Lung (tissue), 11 donors: ENCODE measurements at regions not wholly inside any gene's neighbourhood (a gene's known extent, or its start where the extent isn't known, plus 50 kb on each side); places are given as distances from the start of the nearest gene placed in this dataset.
"Not testable (repeated sequence)": the region's sequence is repeated elsewhere in the genome, so short reads cannot be mapped to it uniquely, and the experiment has no call there.

Experiments
- ATAC-seq: fragments of 200-7000 bp; cut with Tn5 transposase; one replicate; pipeline ENCODE4 v1.9.1; 2020; ENCODE audit warnings: moderate number of reproducible peaks; ENCODE audit not compliant: insufficient read depth, low FRiP score
- DNase-seq, 3 donors: peaks; one replicate each; pipeline ENCODE4 v3.0.0-alpha.2; 2013 to 2017
- H3K27ac ChIP-seq, 2 donors: one replicate each; pipeline ENCODE4 v1.5.1; 2013; ENCODE audit warnings: mild to moderate bottlenecking in 2 of 2, moderate library complexity in 2 of 2, control low read depth in 1 of 2, inconsistent platforms in 1 of 2, low read depth in 1 of 2, low read length in 1 of 2
- H3K27me3 ChIP-seq, 3 donors: one replicate each; pipeline ENCODE4 v1.5.1; 2013; ENCODE audit warnings: low read length in 2 of 3; ENCODE audit not compliant: control insufficient read depth in 3 of 3, insufficient read depth in 3 of 3
- H3K36me3 ChIP-seq, 4 donors: one replicate each; pipeline ENCODE4 v1.5.1; 2013; ENCODE audit warnings: low read length in 4 of 4, mild to moderate bottlenecking in 1 of 4, moderate library complexity in 1 of 4; ENCODE audit not compliant: control insufficient read depth in 4 of 4, insufficient read depth in 4 of 4
- H3K4me1 ChIP-seq, 5 donors: one replicate each; pipeline ENCODE4 v1.5.1; 2013; ENCODE audit warnings: low read length in 5 of 5, mild to moderate bottlenecking in 2 of 5, moderate library complexity in 1 of 5; ENCODE audit not compliant: control insufficient read depth in 5 of 5, insufficient read depth in 5 of 5
- H3K4me3 ChIP-seq: one replicate; pipeline ENCODE4 v1.5.1; 2013; ENCODE audit warnings: mild to moderate bottlenecking, control low read depth, moderate library complexity
- H3K9ac ChIP-seq, 2 donors: one replicate each; pipeline ENCODE4 v1.5.1; 2013; ENCODE audit warnings: low read length in 2 of 2, control low read depth in 1 of 2; ENCODE audit not compliant: insufficient read depth in 1 of 2
- H3K9me3 ChIP-seq, 4 donors: one replicate each; pipeline ENCODE4 v1.5.1; 2013; ENCODE audit warnings: low read length in 3 of 4, mild to moderate bottlenecking in 1 of 4, moderate library complexity in 1 of 4; ENCODE audit not compliant: control insufficient read depth in 4 of 4, insufficient read depth in 3 of 4
- WGBS, 2 donors: extraction: QIAGEN DNeasy Blood & Tissue Kit; methylation state at CpG; one replicate each; pipeline ENCODE4 v1.1.7; 2013; 5-methylcytosine and 5-hydroxymethylcytosine counted together
- TF ChIP-seq, protein P1 (sequence below): IDR thresholded peaks from 2 replicates; pipeline ENCODE4 v1.5.1; 2012; ENCODE audit warnings: mild to moderate bottlenecking; ENCODE audit errors: control extremely low read depth, extremely low read depth
- donor health status: control.
- donor health status: control.
- donor health status: Bipolar disorder and iron deficiency.
- donor health status: healthy.
- donor health status: DM: yes; HTN: yes; CAD: no.

DNA sequence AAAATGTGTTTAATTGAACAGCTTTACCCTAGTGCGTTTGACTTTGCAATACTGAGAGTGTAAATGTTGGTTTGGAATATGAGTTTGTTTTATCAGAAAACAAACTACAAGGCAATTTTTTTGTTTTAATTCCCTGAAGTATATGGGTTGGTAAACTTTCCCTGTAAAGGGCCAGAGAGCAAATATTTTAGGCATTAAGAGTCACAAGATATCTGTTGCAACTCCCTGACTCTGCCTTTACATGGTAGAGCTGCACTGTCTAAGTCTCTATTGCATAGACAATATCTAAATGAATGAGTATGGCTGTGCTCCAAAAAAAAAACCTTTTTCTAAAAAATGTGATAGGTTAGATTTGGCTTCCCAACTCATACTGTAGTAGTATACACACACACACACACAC lies 115.1 kb upstream of the PBX1 start:
- WGBS, 2 donors: 76 to 82% methylated on average over 1 of the region's 1 CpG
- ATAC-seq (no peak), DNase-seq (no peak)
- H3K9ac ChIP-seq: no peak overlapping the region
- no peak overlapping the region for H3K4me3 ChIP-seq
- no peak overlapping the region for H3K27ac ChIP-seq
- H3K4me1 ChIP-seq: peaks cover 0 to 8% (median 0%) of the 10 kb centered on the region in 5 donors
- no peaks in the 10 kb centered on the region for H3K36me3 ChIP-seq
- no peaks in the 10 kb centered on the region for H3K27me3 ChIP-seq
- TF ChIP-seq, protein P1, sequence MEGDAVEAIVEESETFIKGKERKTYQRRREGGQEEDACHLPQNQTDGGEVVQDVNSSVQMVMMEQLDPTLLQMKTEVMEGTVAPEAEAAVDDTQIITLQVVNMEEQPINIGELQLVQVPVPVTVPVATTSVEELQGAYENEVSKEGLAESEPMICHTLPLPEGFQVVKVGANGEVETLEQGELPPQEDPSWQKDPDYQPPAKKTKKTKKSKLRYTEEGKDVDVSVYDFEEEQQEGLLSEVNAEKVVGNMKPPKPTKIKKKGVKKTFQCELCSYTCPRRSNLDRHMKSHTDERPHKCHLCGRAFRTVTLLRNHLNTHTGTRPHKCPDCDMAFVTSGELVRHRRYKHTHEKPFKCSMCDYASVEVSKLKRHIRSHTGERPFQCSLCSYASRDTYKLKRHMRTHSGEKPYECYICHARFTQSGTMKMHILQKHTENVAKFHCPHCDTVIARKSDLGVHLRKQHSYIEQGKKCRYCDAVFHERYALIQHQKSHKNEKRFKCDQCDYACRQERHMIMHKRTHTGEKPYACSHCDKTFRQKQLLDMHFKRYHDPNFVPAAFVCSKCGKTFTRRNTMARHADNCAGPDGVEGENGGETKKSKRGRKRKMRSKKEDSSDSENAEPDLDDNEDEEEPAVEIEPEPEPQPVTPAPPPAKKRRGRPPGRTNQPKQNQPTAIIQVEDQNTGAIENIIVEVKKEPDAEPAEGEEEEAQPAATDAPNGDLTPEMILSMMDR: no peak
- H3K9me3 ChIP-seq: peaks cover 0 to 2% (median 0%) of the 10 kb centered on the region in 4 donors

DNA sequence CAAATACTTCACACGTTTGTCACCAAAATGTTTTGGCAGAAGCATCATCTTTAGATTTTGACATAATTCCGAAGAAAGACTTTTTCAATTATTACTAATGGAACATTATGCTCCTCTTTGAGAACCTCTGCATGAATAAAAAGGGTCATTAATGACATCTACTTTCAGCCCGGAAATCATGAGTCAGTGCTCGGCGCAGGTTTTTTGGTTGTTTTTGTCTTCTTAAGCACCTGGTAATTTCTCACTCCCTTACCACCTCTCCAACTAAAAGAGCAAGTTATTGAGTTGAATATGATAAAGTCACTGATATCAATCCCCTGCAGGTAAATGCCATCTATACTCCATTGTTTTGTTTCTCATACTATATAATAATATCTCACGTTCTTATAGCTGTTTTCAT lies 113.0 kb upstream of the PBX1 start:
- WGBS, 2 donors: 91 to 93% methylated on average over 6 of the region's 6 CpGs

DNA sequence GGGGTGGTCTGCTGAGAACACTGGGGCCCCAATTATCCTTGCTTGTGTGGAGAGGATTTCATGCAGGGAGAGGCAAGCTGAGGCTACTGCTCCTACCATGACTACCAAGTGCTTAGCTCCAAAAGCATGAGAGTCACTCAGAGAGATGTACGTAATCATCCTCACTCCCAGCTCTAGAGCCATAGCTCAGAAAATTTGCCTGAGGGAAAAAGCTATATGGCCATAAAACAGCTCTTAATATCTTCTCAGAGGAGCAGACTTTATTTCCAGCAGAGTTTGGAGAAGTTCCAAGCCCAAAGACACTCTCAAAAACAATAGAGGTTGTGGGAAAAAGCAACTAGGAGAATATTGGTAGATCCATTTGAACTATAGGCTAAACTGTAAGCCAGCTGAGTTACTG lies 106.4 kb upstream of the PBX1 start:
- 90 to 96% methylated on average over 1 of the region's 1 CpG for WGBS, 2 donors
- DNase-seq: no peak
- Histone ChIP-seq H3K4me3 (no peak overlapping the region), H3K9me3 (peaks cover 0 to 2% (median 0%) of the 10 kb centered on the region in 4 donors), H3K9ac (no peak overlapping the region), H3K27ac (no peak overlapping the region), H3K27me3 (no peaks in the 10 kb centered on the region), H3K36me3 (no peaks in the 10 kb centered on the region), H3K4me1 (no peaks in the 10 kb centered on the region)
- TF ChIP-seq, protein P1: no peak
- ATAC-seq: no peak

More for the DNA sequence above, 113.0 kb upstream of the PBX1 start:
- peaks cover 0 to 4% (median 0%) of the 10 kb centered on the region in 5 donors for H3K4me1 ChIP-seq
- no peak for ATAC-seq
- H3K9me3 ChIP-seq: peaks cover 0 to 2% (median 0%) of the 10 kb centered on the region in 4 donors
- no peak overlapping the region for H3K9ac ChIP-seq
- TF ChIP-seq, protein P1: no peak
- H3K27ac ChIP-seq: no peak overlapping the region
- no peaks in the 10 kb centered on the region for H3K27me3 ChIP-seq
- no peak for DNase-seq
- H3K36me3 ChIP-seq: no peaks in the 10 kb centered on the region
- no peak overlapping the region for H3K4me3 ChIP-seq

DNA sequence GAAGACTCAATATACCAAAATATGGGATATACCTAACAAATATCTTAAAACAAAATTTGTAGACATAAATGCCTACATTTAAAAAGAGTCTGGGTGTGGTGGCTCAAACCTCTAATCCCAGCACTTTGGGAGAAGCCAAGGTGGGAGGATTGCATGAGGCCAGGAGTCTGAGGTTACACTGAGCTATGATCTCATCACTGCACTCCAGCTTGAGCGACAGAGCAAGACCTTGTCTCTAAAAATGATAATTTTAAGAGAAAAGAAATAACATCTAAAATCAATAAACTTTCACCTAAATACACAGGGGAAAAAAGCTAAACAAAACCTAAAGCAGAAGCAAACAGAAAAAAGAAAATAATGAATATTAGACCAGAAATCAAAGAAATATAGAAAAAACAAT lies 102.7 kb upstream of the PBX1 start:
- ATAC-seq (no peak), DNase-seq (no peak)
- no peak overlapping the region for H3K4me3 ChIP-seq
- no peaks in the 10 kb centered on the region for H3K36me3 ChIP-seq
- no peaks in the 10 kb centered on the region for H3K4me1 ChIP-seq
- H3K9me3 ChIP-seq: no peaks in the 10 kb centered on the region
- no peaks in the 10 kb centered on the region for H3K27me3 ChIP-seq
- TF ChIP-seq, protein P1: no peak
- H3K27ac ChIP-seq: no peak overlapping the region
- 93 to 96% methylated on average over 1 of the region's 1 CpG for WGBS, 2 donors
- H3K9ac ChIP-seq: no peak overlapping the region

DNA sequence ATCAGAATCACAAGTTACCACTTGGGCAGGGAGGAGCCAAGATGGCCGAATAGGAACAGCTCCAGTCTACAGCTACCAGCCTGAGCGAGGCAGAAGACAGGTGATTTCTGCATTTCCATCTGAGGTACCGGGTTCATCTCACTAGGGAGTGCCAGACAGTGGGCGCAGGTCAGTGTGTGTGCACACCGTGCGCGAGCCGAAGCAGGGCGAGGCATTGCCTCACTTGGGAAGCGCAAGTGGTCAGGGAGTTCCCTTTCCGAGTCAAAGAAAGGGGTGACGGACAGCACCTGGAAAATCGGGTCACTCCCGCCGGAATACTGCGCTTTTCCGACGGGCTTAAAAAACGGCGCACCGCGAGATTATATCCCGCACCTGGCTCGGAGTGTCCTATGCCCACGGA lies 99.8 kb upstream of the PBX1 start:
- not testable (repeated sequence) for ATAC-seq, H3K27me3 ChIP-seq, H3K36me3 ChIP-seq, H3K4me3 ChIP-seq, H3K27ac ChIP-seq, DNase-seq, H3K9ac ChIP-seq, H3K4me1 ChIP-seq, H3K9me3 ChIP-seq
- WGBS, 2 donors: 96 to 98% methylated on average over 25 of the region's 25 CpGs
